ENCODE measurements at regions not wholly inside any gene's neighbourhood (a gene's known extent, or its start where the extent isn't known, plus 50 kb on each side); places are given as distances from the start of the nearest gene placed in this dataset.

DNA sequence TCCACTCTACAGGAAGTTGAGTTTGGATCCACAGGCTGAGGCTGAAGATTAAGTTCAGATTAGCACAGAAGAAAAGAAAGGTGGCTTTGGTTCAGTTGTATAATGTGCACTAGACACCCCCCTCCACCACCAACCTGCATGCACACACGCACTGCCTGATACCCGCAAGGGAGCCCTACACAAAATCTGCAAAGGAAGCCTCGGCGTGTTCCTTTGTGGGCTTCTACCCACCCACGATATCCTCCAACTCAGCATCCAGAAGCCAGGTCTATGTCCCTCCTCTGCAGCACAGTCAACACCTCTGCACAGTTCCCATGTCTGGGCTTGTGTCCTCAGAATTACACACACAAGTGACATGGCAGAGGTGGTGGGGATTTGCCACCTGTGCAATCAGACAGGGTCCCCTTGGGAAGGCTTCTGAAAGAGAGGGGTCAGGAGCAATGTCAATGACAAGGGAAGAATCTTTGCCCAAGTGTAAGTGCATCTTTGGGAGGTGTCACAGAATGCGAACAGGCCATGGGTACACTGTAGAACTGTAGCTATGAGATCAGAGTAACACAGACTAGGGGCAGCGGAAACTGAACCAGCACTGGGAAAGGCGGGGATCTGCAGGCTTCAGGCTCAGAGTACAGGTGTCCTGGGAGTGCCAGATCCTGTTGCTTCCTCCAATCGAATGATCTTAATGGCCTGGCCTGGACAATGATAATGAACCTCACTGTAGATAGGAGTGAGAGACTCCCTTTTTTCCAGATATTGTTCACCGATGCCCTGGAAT lies 148.6 kb upstream of the ETV3 start:
- no peak overlapping the region for H3K9ac ChIP-seq (ENCODE audit: insufficient read depth in 1 of 2, low read length in 2 of 2)
- H3K36me3 ChIP-seq (ENCODE audit: control insufficient read depth in 4 of 4, insufficient read depth in 4 of 4, low read length in 4 of 4) = no peaks in the 10 kb centered on the region
- ATAC-seq (ENCODE audit: insufficient read depth, low FRiP score) (no peak), DNase-seq (no peak)
- no peaks in the 10 kb centered on the region for H3K27me3 ChIP-seq (ENCODE audit: control insufficient read depth in 3 of 3, insufficient read depth in 3 of 3, low read length in 2 of 3)
- no peaks in the 10 kb centered on the region for H3K4me1 ChIP-seq (ENCODE audit: control insufficient read depth in 5 of 5, insufficient read depth in 5 of 5, low read length in 5 of 5)
- TF ChIP-seq, protein P1, sequence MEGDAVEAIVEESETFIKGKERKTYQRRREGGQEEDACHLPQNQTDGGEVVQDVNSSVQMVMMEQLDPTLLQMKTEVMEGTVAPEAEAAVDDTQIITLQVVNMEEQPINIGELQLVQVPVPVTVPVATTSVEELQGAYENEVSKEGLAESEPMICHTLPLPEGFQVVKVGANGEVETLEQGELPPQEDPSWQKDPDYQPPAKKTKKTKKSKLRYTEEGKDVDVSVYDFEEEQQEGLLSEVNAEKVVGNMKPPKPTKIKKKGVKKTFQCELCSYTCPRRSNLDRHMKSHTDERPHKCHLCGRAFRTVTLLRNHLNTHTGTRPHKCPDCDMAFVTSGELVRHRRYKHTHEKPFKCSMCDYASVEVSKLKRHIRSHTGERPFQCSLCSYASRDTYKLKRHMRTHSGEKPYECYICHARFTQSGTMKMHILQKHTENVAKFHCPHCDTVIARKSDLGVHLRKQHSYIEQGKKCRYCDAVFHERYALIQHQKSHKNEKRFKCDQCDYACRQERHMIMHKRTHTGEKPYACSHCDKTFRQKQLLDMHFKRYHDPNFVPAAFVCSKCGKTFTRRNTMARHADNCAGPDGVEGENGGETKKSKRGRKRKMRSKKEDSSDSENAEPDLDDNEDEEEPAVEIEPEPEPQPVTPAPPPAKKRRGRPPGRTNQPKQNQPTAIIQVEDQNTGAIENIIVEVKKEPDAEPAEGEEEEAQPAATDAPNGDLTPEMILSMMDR (IDR thresholded peaks at IDR 0.05; ENCODE audit: control extremely low read depth, extremely low read depth) = no peak
- no peak overlapping the region for H3K27ac ChIP-seq (ENCODE audit: low read depth in 1 of 2, low read length in 1 of 2)
- no peak overlapping the region for H3K4me3 ChIP-seq
- peaks cover 0 to 6% (median 0%) of the 10 kb centered on the region in 4 donors for H3K9me3 ChIP-seq (ENCODE audit: control insufficient read depth in 4 of 4, insufficient read depth in 3 of 4, low read length in 3 of 4)
- 87 to 91% methylated on average over 10 of the region's 10 CpGs for WGBS, 2 donors

DNA sequence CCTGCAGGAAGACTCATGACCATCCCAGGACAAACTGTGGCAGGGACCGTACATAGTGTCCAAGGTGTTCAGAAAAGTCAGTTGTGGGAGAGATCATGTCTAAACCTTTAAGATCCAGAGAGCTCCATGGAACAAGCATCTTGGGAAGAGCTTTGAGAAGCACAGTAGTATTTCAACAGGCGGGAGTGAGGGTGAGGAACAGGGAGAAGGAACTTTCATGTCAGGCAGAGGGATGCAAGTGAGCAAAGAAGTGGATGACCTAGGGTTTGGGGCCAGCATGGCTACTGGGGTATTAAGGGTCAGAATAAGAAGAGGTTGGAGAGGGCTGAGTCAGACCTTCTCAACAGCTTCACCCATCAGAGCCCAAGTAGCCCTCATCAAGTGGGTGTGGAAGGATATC lies 147.9 kb upstream of the ETV3 start:
- ATAC-seq (ENCODE audit: insufficient read depth, low FRiP score) (no peak), DNase-seq (no peak)
- H3K9ac ChIP-seq (ENCODE audit: insufficient read depth in 1 of 2, low read length in 2 of 2) = no peak overlapping the region
- H3K36me3 ChIP-seq (ENCODE audit: control insufficient read depth in 4 of 4, insufficient read depth in 4 of 4, low read length in 4 of 4) = no peaks in the 10 kb centered on the region
- no peaks in the 10 kb centered on the region for H3K27me3 ChIP-seq (ENCODE audit: control insufficient read depth in 3 of 3, insufficient read depth in 3 of 3, low read length in 2 of 3)
- H3K9me3 ChIP-seq (ENCODE audit: control insufficient read depth in 4 of 4, insufficient read depth in 3 of 4, low read length in 3 of 4) = peaks cover 0 to 6% (median 0%) of the 10 kb centered on the region in 4 donors
- TF ChIP-seq, protein P1 (IDR thresholded peaks at IDR 0.05; ENCODE audit: control extremely low read depth, extremely low read depth) = no peak
- no peaks in the 10 kb centered on the region for H3K4me1 ChIP-seq (ENCODE audit: control insufficient read depth in 5 of 5, insufficient read depth in 5 of 5, low read length in 5 of 5)
- WGBS, 2 donors = 92 to 98% methylated on average over 2 of the region's 2 CpGs
- no peak overlapping the region for H3K4me3 ChIP-seq
- no peak overlapping the region for H3K27ac ChIP-seq (ENCODE audit: low read depth in 1 of 2, low read length in 1 of 2)

DNA sequence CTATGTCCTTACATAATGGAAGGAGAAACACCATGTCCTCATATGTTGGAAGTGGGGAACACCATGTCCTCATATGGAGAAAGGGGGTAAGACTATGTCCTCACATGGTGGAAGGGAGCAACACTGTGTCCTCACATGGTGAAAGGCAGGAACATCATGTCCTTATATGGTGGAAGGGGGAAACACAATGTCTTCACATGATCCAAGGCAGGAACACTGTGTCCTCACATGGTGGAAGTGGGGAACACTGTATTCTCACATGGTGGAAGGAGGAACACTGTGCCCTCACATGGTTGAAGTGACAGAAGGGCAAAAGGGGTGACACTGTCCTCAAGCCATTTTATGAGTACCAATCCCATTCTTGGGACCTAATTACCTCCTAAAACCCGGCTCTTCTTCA lies 146.3 kb upstream of the ETV3 start:
- Histone ChIP-seq H3K36me3 (ENCODE audit: control insufficient read depth in 4 of 4, insufficient read depth in 4 of 4, low read length in 4 of 4) (no peaks in the 10 kb centered on the region), H3K27me3 (ENCODE audit: control insufficient read depth in 3 of 3, insufficient read depth in 3 of 3, low read length in 2 of 3) (no peaks in the 10 kb centered on the region), H3K4me3 (no peak overlapping the region), H3K4me1 (ENCODE audit: control insufficient read depth in 5 of 5, insufficient read depth in 5 of 5, low read length in 5 of 5) (peaks cover 0 to under 1% (median 0%) of the 10 kb centered on the region in 5 donors), H3K27ac (ENCODE audit: low read depth in 1 of 2, low read length in 1 of 2) (no peak overlapping the region), H3K9ac (ENCODE audit: insufficient read depth in 1 of 2, low read length in 2 of 2) (no peak overlapping the region), H3K9me3 (ENCODE audit: control insufficient read depth in 4 of 4, insufficient read depth in 3 of 4, low read length in 3 of 4) (peaks cover 0 to 6% (median 0%) of the 10 kb centered on the region in 4 donors)
- ATAC-seq (ENCODE audit: insufficient read depth, low FRiP score) (no peak), DNase-seq (no peak)
- TF ChIP-seq, protein P1 (IDR thresholded peaks at IDR 0.05; ENCODE audit: control extremely low read depth, extremely low read depth) = no peak
- 81 to 82% methylated on average over 1 of the region's 1 CpG for WGBS, 2 donors

DNA sequence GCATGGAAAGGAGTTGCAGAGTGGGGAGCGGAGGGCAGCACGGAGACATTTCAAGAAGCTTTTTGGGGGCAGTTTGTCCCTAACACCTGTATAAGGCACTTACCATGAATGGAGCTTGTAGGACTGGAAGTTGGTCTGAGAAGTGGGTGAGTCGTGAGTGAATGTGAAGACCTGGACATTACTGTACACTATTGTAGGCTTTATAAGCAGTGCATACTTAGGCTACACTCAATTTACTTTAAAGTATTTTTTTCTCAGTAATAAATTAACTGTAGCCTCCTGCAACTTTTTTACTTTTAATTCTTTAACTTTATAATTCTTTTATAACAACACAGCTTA lies 141.6 kb upstream of the ETV3 start:
- Histone ChIP-seq H3K27me3 (ENCODE audit: control insufficient read depth in 3 of 3, insufficient read depth in 3 of 3, low read length in 2 of 3) (no peaks in the 10 kb centered on the region), H3K9ac (ENCODE audit: insufficient read depth in 1 of 2, low read length in 2 of 2) (no peak overlapping the region), H3K36me3 (ENCODE audit: control insufficient read depth in 4 of 4, insufficient read depth in 4 of 4, low read length in 4 of 4) (no peaks in the 10 kb centered on the region), H3K4me3 (no peak overlapping the region), H3K27ac (ENCODE audit: low read depth in 1 of 2, low read length in 1 of 2) (no peak overlapping the region), H3K4me1 (ENCODE audit: control insufficient read depth in 5 of 5, insufficient read depth in 5 of 5, low read length in 5 of 5) (peaks cover 0 to 8% (median 5%) of the 10 kb centered on the region in 5 donors), H3K9me3 (ENCODE audit: control insufficient read depth in 4 of 4, insufficient read depth in 3 of 4, low read length in 3 of 4) (peaks cover 0 to 6% (median 0%) of the 10 kb centered on the region in 4 donors)
- ATAC-seq (ENCODE audit: insufficient read depth, low FRiP score) (no peak), DNase-seq (no peak)
- WGBS, 2 donors = 31 to 37% methylated on average over 3 of the region's 3 CpGs
- TF ChIP-seq, protein P1 (IDR thresholded peaks at IDR 0.05; ENCODE audit: control extremely low read depth, extremely low read depth) = no peak

Data from lung (tissue), 11 donors.